ENCODE measurements at regions not wholly inside any gene's neighbourhood (a gene's known extent, or its start where the extent isn't known, plus 50 kb on each side); places are given as distances from the start of the nearest gene placed in this dataset.
"Not testable (repeated sequence)": the region's sequence is repeated elsewhere in the genome, so short reads cannot be mapped to it uniquely, and the experiment has no call there.

DNA sequence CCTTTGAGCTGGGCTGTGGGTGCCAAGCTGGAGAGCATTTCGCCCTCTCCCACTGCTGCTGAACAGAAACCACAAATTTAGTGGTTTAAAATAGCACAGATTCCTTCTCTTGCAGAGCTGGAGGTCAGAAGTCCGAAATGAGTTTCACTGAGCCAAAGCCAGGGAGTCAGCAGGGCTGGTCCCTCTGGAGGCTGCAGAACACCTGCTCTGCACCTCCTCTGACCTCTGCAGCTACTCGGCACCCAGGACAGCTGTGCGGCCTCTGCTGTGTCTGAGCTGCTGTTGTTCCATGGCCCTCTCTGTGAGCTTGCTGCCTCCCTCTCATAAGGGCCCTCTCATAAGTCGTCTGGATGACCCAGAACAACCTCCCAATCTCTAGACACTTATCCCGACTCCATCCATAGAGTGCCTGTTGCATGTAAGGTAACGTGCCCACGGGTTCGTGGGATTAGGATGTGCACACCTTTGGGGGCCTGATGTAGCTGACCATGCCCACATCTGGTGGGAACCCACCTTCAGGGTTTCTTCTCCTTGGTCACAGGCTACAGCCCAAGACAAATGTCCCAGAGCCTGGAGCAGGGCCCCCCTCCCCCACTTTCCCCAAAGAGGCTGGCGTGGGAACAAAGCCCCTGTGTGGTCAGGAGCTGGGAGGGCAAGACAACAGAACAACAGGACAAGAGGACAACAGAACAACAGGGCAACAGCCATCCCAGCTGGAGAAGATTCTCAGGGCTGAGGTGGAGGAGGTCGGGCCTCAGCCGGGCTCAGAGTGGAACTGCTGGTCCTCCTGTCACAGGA lies 177.2 kb downstream of the LMLN start:
- H3F3A ChIP-seq (replicated peaks; ENCODE audit: low read depth); H3K4me2 ChIP-seq; H3K79me2 ChIP-seq (replicated peaks; ENCODE audit: insufficient read depth); H3K27me3 Mint-ChIP-seq (ENCODE audit: insufficient read depth, low read depth, poor library complexity); DNase-seq (ENCODE audit: low spot score); H3K36me3 Mint-ChIP-seq (ENCODE audit: low read depth); ATAC-seq; H3K4me1 ChIP-seq (ENCODE audit: insufficient read depth); H3K4me1 Mint-ChIP-seq; H3K27me3 ChIP-seq (ENCODE audit: insufficient read depth); H4K20me1 ChIP-seq (replicated peaks; ENCODE audit: insufficient read depth); H3K27ac Mint-ChIP-seq; H3K4me3 ChIP-seq; H3K9me2 ChIP-seq (ENCODE audit: insufficient read depth); H3K36me3 ChIP-seq (ENCODE audit: insufficient read depth); H2AFZ ChIP-seq; H3K27ac ChIP-seq (ENCODE audit: low read depth); H3K9me3 Mint-ChIP-seq; H3K4me3 Mint-ChIP-seq: not testable (repeated sequence)

DNA sequence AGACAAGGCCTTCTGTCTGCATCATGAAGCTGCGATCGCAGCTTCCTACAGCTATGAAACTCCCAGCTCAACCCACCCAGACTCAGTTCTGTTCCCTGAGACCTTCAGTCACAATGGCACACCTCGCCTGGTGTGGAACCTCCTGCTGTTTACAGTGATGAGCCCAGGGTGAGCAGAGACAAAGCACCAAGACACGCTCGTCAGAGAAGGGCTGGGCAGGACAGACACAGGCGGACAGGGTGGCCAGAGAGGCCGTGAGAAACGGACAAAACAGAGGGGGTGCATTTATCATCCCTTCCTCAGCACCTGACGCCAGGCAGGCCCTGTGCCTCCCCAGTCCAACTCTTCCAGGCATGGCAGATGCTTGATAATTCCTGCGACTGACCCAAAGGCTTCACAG lies 178.2 kb downstream of the LMLN start:
- not testable (repeated sequence) for H3K4me1 Mint-ChIP-seq; H3K27ac Mint-ChIP-seq; H3K79me2 ChIP-seq (replicated peaks; ENCODE audit: insufficient read depth); H3K27me3 Mint-ChIP-seq (ENCODE audit: insufficient read depth, low read depth, poor library complexity); H4K20me1 ChIP-seq (replicated peaks; ENCODE audit: insufficient read depth); H3K9me2 ChIP-seq (ENCODE audit: insufficient read depth); H3K4me2 ChIP-seq; H3K27ac ChIP-seq (ENCODE audit: low read depth); H3K9me3 Mint-ChIP-seq; H2AFZ ChIP-seq; H3K4me3 ChIP-seq; H3K36me3 Mint-ChIP-seq (ENCODE audit: low read depth); H3K4me3 Mint-ChIP-seq; H3F3A ChIP-seq (replicated peaks; ENCODE audit: low read depth); H3K36me3 ChIP-seq (ENCODE audit: insufficient read depth); H3K27me3 ChIP-seq (ENCODE audit: insufficient read depth); H3K4me1 ChIP-seq (ENCODE audit: insufficient read depth); DNase-seq (ENCODE audit: low spot score)
- peak; percentile 34; the same call in 1 of the 3 replicates for ATAC-seq

GRCh38 chr3:198139037-198139436 lies 179.0 kb downstream of the LMLN start:
- H3F3A ChIP-seq (replicated peaks; ENCODE audit: low read depth); H3K27ac Mint-ChIP-seq; H3K9me2 ChIP-seq (ENCODE audit: insufficient read depth); H3K36me3 Mint-ChIP-seq (ENCODE audit: low read depth); H3K4me1 Mint-ChIP-seq; H3K4me3 Mint-ChIP-seq; H3K79me2 ChIP-seq (replicated peaks; ENCODE audit: insufficient read depth); ATAC-seq; H3K4me2 ChIP-seq; H3K4me1 ChIP-seq (ENCODE audit: insufficient read depth); H3K4me3 ChIP-seq; DNase-seq (ENCODE audit: low spot score); H3K27me3 Mint-ChIP-seq (ENCODE audit: insufficient read depth, low read depth, poor library complexity); H3K27me3 ChIP-seq (ENCODE audit: insufficient read depth); H3K9me3 Mint-ChIP-seq; H4K20me1 ChIP-seq (replicated peaks; ENCODE audit: insufficient read depth); H2AFZ ChIP-seq; H3K36me3 ChIP-seq (ENCODE audit: insufficient read depth); H3K27ac ChIP-seq (ENCODE audit: low read depth): not testable (repeated sequence)

DNA sequence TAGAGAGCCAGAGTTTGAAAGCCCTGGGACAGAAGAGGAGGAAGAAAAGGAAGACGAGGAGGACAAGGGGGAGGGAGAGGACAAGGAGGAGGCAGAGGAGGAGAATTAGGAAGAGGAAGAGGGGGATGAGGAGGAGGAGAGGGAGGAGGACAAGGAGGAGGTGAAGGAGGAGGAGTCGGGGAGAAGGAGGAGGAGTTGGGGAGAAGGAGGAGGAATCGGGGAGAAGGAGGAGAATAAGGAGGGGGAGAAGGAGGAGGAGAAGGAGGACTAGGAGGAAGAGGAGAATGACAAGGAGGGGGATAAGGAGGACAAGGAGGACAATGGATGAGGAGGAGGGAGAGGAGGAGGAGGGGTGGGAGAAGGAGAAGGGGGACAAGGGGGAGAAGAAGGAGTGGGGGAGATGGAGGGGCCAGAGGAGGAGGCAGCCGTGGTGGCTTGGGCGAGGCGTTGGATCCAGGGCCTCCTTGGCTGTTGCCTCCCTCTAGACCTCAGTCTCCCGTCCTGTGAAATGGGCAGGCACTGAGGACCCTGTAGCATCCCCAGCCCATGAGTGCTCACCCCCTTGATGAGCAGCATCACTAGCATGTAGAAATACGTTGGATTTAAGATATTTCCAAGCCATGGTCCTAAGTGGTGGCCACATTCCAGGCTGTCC lies 179.6 kb downstream of the LMLN start:
- not testable (repeated sequence) for H3K4me2 ChIP-seq; H2AFZ ChIP-seq; H3K27ac ChIP-seq (ENCODE audit: low read depth); DNase-seq (ENCODE audit: low spot score); ATAC-seq; H3K36me3 Mint-ChIP-seq (ENCODE audit: low read depth); H4K20me1 ChIP-seq (replicated peaks; ENCODE audit: insufficient read depth); H3K79me2 ChIP-seq (replicated peaks; ENCODE audit: insufficient read depth); H3K4me1 ChIP-seq (ENCODE audit: insufficient read depth); H3K27ac Mint-ChIP-seq; H3K9me3 Mint-ChIP-seq; H3K4me1 Mint-ChIP-seq; H3K4me3 ChIP-seq; H3K36me3 ChIP-seq (ENCODE audit: insufficient read depth); H3K9me2 ChIP-seq (ENCODE audit: insufficient read depth); H3K27me3 ChIP-seq (ENCODE audit: insufficient read depth); H3K4me3 Mint-ChIP-seq; H3F3A ChIP-seq (replicated peaks; ENCODE audit: low read depth); H3K27me3 Mint-ChIP-seq (ENCODE audit: insufficient read depth, low read depth, poor library complexity)

DNA sequence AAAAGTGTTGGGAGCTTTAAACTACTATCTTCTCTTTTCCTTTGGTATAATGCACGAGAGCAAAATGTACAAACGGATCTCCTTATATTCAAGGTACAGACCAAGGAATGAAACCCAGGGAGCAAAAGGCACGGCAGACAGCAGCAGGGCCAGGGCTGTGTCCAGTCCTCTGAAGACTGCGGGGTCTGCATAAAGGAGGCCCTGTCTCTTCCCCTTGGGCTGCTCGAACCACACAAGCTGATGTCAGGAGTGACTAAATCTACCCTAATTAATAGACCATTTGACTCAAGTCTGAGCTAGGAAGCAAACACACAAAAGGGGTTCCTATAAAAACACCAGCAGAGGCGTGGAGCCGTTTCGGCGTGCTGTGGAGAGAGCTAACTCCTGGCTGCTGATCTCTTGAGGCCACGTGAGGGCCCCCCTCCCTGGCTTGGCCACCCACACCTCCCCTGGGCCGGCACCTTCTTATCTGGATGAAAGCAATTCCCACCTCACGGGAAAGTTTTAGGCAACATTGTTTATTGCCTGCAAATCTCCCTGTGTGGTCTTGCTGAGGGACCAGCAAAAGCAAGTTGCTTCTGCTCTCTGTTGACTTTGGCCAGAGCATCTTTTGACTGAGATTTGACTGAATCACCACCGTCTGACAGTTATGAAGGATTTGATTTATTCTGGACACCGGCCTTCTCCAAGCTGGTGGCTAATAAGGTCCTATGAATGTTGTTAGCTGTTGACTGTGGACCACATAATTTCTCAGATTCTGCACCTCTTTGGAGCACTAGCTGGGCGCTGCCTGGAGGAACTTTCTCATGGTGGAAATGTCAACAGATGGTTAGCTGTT lies 183.5 kb downstream of the LMLN start:
- not testable (repeated sequence) for H3K27me3 Mint-ChIP-seq (ENCODE audit: insufficient read depth, low read depth, poor library complexity); H2AFZ ChIP-seq; H3K27ac ChIP-seq (ENCODE audit: low read depth); ATAC-seq; H3K4me2 ChIP-seq; H3K4me3 ChIP-seq; H3K9me3 Mint-ChIP-seq; H3K4me1 ChIP-seq (ENCODE audit: insufficient read depth); DNase-seq (ENCODE audit: low spot score); H4K20me1 ChIP-seq (replicated peaks; ENCODE audit: insufficient read depth); H3K4me3 Mint-ChIP-seq; H3K27ac Mint-ChIP-seq; H3K4me1 Mint-ChIP-seq; H3K36me3 ChIP-seq (ENCODE audit: insufficient read depth); H3K9me2 ChIP-seq (ENCODE audit: insufficient read depth); H3K36me3 Mint-ChIP-seq (ENCODE audit: low read depth); H3F3A ChIP-seq (replicated peaks; ENCODE audit: low read depth); H3K79me2 ChIP-seq (replicated peaks; ENCODE audit: insufficient read depth); H3K27me3 ChIP-seq (ENCODE audit: insufficient read depth)

GRCh38 chr3:198145231-198145784 lies 185.3 kb downstream of the LMLN start:
- not testable (repeated sequence) for DNase-seq (ENCODE audit: low spot score); H3K27me3 Mint-ChIP-seq (ENCODE audit: insufficient read depth, low read depth, poor library complexity); H3K27ac Mint-ChIP-seq; H3K9me3 Mint-ChIP-seq; H3K4me3 Mint-ChIP-seq; H3K4me1 ChIP-seq (ENCODE audit: insufficient read depth); H3K4me3 ChIP-seq; H3K27ac ChIP-seq (ENCODE audit: low read depth); H3K79me2 ChIP-seq (replicated peaks; ENCODE audit: insufficient read depth); H3K36me3 Mint-ChIP-seq (ENCODE audit: low read depth); H3K4me2 ChIP-seq; H4K20me1 ChIP-seq (replicated peaks; ENCODE audit: insufficient read depth); ATAC-seq; H2AFZ ChIP-seq; H3F3A ChIP-seq (replicated peaks; ENCODE audit: low read depth); H3K4me1 Mint-ChIP-seq; H3K9me2 ChIP-seq (ENCODE audit: insufficient read depth); H3K36me3 ChIP-seq (ENCODE audit: insufficient read depth); H3K27me3 ChIP-seq (ENCODE audit: insufficient read depth)

Measured in GM23338 (cell line).